ENCODE measurements at regions not wholly inside any gene's neighbourhood (a gene's known extent, or its start where the extent isn't known, plus 50 kb on each side); places are given as distances from the start of the nearest gene placed in this dataset.

DNA sequence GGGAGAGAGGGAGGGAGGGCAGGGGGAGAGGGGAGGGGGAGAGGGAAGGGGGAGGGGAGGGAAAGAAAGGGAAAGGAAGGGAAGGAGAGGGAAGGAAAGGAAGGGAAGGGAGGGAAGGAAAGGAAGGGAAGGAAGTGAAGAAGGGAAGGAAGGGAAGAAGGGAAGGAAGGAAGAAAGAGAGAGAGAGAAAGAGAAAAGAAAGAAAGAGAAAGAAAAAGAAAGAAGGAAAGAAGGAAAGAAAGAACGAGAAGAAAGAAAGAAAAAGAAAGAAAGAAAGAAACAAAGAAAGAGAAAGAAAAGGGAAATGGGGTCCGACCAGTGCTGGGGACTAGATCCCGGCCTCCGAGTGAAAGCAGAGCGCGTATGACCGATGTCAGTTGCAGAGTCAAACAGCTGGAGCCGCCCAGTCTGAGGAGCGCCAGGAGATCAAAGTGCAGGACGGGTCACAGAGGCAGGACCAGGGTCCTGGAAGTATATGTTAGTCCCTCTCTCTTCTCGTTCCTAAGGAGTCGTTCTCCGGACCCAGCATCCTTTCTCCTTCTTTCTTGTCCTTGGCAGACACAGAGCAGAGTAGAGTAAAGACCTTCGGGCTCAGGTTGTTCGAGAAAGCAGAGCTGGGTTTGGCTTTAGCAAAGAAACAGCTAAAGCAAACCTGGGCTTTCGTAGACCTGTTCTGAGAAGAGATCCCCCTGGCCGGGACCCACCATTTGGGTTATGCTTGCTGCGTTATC, 305.4 kb upstream of the MSX2 start:
- TF ChIP-seq, protein P1, sequence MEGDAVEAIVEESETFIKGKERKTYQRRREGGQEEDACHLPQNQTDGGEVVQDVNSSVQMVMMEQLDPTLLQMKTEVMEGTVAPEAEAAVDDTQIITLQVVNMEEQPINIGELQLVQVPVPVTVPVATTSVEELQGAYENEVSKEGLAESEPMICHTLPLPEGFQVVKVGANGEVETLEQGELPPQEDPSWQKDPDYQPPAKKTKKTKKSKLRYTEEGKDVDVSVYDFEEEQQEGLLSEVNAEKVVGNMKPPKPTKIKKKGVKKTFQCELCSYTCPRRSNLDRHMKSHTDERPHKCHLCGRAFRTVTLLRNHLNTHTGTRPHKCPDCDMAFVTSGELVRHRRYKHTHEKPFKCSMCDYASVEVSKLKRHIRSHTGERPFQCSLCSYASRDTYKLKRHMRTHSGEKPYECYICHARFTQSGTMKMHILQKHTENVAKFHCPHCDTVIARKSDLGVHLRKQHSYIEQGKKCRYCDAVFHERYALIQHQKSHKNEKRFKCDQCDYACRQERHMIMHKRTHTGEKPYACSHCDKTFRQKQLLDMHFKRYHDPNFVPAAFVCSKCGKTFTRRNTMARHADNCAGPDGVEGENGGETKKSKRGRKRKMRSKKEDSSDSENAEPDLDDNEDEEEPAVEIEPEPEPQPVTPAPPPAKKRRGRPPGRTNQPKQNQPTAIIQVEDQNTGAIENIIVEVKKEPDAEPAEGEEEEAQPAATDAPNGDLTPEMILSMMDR (IDR thresholded peaks at IDR 0.05), result no peak
- no peak for TF ChIP-seq POLR2A (IDR thresholded peaks at IDR 0.05)
